GM12875 (cell line): ENCODE measurements at regions not wholly inside any gene's neighbourhood (a gene's known extent, or its start where the extent isn't known, plus 50 kb on each side); places are given as distances from the start of the nearest gene placed in this dataset.

Source experiments
- H3K4me3 ChIP-seq: one replicate; pipeline ENCODE4 v1.5.1; 2011; ENCODE audit warnings: low read depth, low read length, control low read depth
- CTCF ChIP-seq: IDR thresholded peaks from 2 replicates; pipeline ENCODE4 v1.5.1; 2011; ENCODE audit warnings: low read depth, mild to moderate bottlenecking, control low read depth, inconsistent platforms, low read length, moderate library complexity, borderline replicate concordance; ENCODE audit not compliant: insufficient read depth

GRCh38 chr9:107080130-107080529 is 202.9 kb upstream of the RAD23B start:
- TF ChIP-seq CTCF: no peak
- H3K4me3 ChIP-seq: no peak overlapping the region

- TF ChIP-seq CTCF: no peak
- H3K4me3 ChIP-seq: no peak overlapping the region
Observed at GRCh38 chr9:107086460-107086859, 196.6 kb upstream of the RAD23B start.

- no peak overlapping the region for H3K4me3 ChIP-seq
- no peak for TF ChIP-seq CTCF
Observed at GRCh38 chr9:107087222-107087621, 195.9 kb upstream of the RAD23B start.

- no peak for TF ChIP-seq CTCF
- H3K4me3 ChIP-seq: no peak overlapping the region
Observed at GRCh38 chr9:107090218-107090617, 192.9 kb upstream of the RAD23B start.

GRCh38 chr9:107093365-107094060 is 189.6 kb upstream of the RAD23B start:
- TF ChIP-seq CTCF: no peak
- no peak overlapping the region for H3K4me3 ChIP-seq

GRCh38 chr9:107094370-107094769 is 188.7 kb upstream of the RAD23B start:
- TF ChIP-seq CTCF: no peak
- no peak overlapping the region for H3K4me3 ChIP-seq

GRCh38 chr9:107100591-107100990 is 182.5 kb upstream of the RAD23B start:
- no peak for TF ChIP-seq CTCF
- H3K4me3 ChIP-seq: no peak overlapping the region
